Uterus (tissue), 2 donors: ENCODE measurements at regions not wholly inside any gene's neighbourhood (a gene's known extent, or its start where the extent isn't known, plus 50 kb on each side); places are given as distances from the start of the nearest gene placed in this dataset.

Experiments used
- POLR2A ChIP-seq, 2 donors: fragments of 450-650 bp; IDR thresholded peaks; one replicate each; pipeline ENCODE4 v1.6.1; 2016; ENCODE audit warnings: antibody characterized with exemption in 2 of 2, mild to moderate bottlenecking in 1 of 2, moderate library complexity in 1 of 2
- TF ChIP-seq, protein P1 (sequence below), 4 experiments: fragments of 200-600 bp in 2 of 4; fragments of 450-650 bp in 2 of 4; sonication (generic) in 2 of 4; IDR thresholded peaks; one replicate each; pipeline ENCODE4 v1.5.1; 2016 to 2019; ENCODE audit warnings: antibody characterized with exemption in 4 of 4, mild to moderate bottlenecking in 2 of 4, moderate library complexity in 1 of 4

GRCh38 chr9:96047741-96048103 is 172.2 kb downstream of the ERCC6L2 start:
- TF ChIP-seq, protein P1, sequence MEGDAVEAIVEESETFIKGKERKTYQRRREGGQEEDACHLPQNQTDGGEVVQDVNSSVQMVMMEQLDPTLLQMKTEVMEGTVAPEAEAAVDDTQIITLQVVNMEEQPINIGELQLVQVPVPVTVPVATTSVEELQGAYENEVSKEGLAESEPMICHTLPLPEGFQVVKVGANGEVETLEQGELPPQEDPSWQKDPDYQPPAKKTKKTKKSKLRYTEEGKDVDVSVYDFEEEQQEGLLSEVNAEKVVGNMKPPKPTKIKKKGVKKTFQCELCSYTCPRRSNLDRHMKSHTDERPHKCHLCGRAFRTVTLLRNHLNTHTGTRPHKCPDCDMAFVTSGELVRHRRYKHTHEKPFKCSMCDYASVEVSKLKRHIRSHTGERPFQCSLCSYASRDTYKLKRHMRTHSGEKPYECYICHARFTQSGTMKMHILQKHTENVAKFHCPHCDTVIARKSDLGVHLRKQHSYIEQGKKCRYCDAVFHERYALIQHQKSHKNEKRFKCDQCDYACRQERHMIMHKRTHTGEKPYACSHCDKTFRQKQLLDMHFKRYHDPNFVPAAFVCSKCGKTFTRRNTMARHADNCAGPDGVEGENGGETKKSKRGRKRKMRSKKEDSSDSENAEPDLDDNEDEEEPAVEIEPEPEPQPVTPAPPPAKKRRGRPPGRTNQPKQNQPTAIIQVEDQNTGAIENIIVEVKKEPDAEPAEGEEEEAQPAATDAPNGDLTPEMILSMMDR (IDR thresholded peaks at IDR 0.05) = no peak
- no peak for TF ChIP-seq POLR2A (IDR thresholded peaks at IDR 0.05)
